Hindlimb muscle (tissue), 1 donor: ENCODE measurements at regions not wholly inside any gene's neighbourhood (a gene's known extent, or its start where the extent isn't known, plus 50 kb on each side); places are given as distances from the start of the nearest gene placed in this dataset.

Source experiments
- DNase-seq: peaks from one replicate; pipeline ENCODE4 v3.0.0-alpha.2; 2013

- DNase-seq: no peak
Observed at GRCh38 chr2:147548451-147548850, 296.4 kb upstream of the ACVR2A start.

- DNase-seq: no peak
Observed at GRCh38 chr2:147547440-147547839, 297.4 kb upstream of the ACVR2A start.

GRCh38 chr2:147546109-147546508, 298.7 kb upstream of the ACVR2A start:
- DNase-seq: no peak

- no peak for DNase-seq
Observed at GRCh38 chr2:147543056-147543455, 301.8 kb upstream of the ACVR2A start.

GRCh38 chr2:147542351-147542750, 302.5 kb upstream of the ACVR2A start:
- no peak for DNase-seq

GRCh38 chr2:147541314-147541713, 303.5 kb upstream of the ACVR2A start:
- no peak for DNase-seq

GRCh38 chr2:147538821-147539220, 306.0 kb upstream of the ACVR2A start:
- DNase-seq: no peak

- DNase-seq: peak; percentile 38
Observed at GRCh38 chr2:147538088-147538487, 306.7 kb upstream of the ACVR2A start.

GRCh38 chr2:147531269-147531668, 313.6 kb upstream of the ACVR2A start:
- no peak for DNase-seq

- DNase-seq: no peak
Observed at GRCh38 chr2:147530033-147530432, 314.8 kb upstream of the ACVR2A start.

GRCh38 chr2:147525819-147526489, 318.9 kb upstream of the ACVR2A start:
- DNase-seq: no peak

- no peak for DNase-seq
Observed at GRCh38 chr2:147524912-147525311, 319.9 kb upstream of the ACVR2A start.

- no peak for DNase-seq
Observed at GRCh38 chr2:147523415-147523814, 321.4 kb upstream of the ACVR2A start.

- DNase-seq: no peak
Observed at GRCh38 chr2:147521936-147522335, 322.9 kb upstream of the ACVR2A start.

- no peak for DNase-seq
Observed at GRCh38 chr2:147520817-147521216, 324.0 kb upstream of the ACVR2A start.

- no peak for DNase-seq
Observed at GRCh38 chr2:147519178-147519577, 325.7 kb upstream of the ACVR2A start.

- DNase-seq: no peak
Observed at GRCh38 chr2:147515213-147515612, 329.6 kb upstream of the ACVR2A start.

- DNase-seq: no peak
Observed at GRCh38 chr2:147512206-147512605, 332.6 kb upstream of the ACVR2A start.

GRCh38 chr2:147511491-147511948, 333.3 kb upstream of the ACVR2A start:
- DNase-seq: peak; percentile 43

- no peak for DNase-seq
Observed at GRCh38 chr2:147509821-147510220, 335.0 kb upstream of the ACVR2A start.

- DNase-seq: no peak
Observed at GRCh38 chr2:147506889-147507288, 337.9 kb upstream of the ACVR2A start.

GRCh38 chr2:147502711-147503290, 342.0 kb upstream of the ACVR2A start:
- DNase-seq: no peak

GRCh38 chr2:147501968-147502367, 342.9 kb upstream of the ACVR2A start:
- no peak for DNase-seq

GRCh38 chr2:147500819-147501395, 343.9 kb upstream of the ACVR2A start:
- no peak for DNase-seq
